ENCODE measurements at regions not wholly inside any gene's neighbourhood (a gene's known extent, or its start where the extent isn't known, plus 50 kb on each side); places are given as distances from the start of the nearest gene placed in this dataset.

GRCh38 chr21:31479222-31479621 lies 135.2 kb upstream of the TIAM1 start:
- Histone ChIP-seq H3K27ac (ENCODE audit: low read length) (no peak overlapping the region), H3K27me3 (ENCODE audit: insufficient read depth, low read depth, low read length) (no peaks in the 10 kb centered on the region), H3K9me3 (ENCODE audit: low read length) (peaks cover 7% of the 10 kb centered on the region), H2AFZ (ENCODE audit: low read depth, low read length) (no peak overlapping the region), H3K4me3 (ENCODE audit: low read length) (no peak overlapping the region), H3K79me2 (replicated peaks; ENCODE audit: insufficient read depth, low read length) (no peaks in the 10 kb centered on the region), H4K20me1 (ENCODE audit: insufficient read depth) (no peaks in the 10 kb centered on the region), H3K9ac (ENCODE audit: low read length) (no peak overlapping the region), H3K9me2 (ENCODE audit: insufficient read depth, low read length) (no peaks in the 10 kb centered on the region), H3K4me2 (ENCODE audit: low read length) (no peak overlapping the region), H3F3A (ENCODE audit: insufficient read depth, low read length, poor library complexity, severe bottlenecking) (no peaks in the 10 kb centered on the region), H3K36me3 (ENCODE audit: insufficient read depth, low read length) (no peaks in the 10 kb centered on the region)
- TF ChIP-seq EZH2 (IDR thresholded peaks at IDR 0.05; ENCODE audit: borderline replicate concordance, insufficient read depth, low read length, poor library complexity, severe bottlenecking): no peak

DNA sequence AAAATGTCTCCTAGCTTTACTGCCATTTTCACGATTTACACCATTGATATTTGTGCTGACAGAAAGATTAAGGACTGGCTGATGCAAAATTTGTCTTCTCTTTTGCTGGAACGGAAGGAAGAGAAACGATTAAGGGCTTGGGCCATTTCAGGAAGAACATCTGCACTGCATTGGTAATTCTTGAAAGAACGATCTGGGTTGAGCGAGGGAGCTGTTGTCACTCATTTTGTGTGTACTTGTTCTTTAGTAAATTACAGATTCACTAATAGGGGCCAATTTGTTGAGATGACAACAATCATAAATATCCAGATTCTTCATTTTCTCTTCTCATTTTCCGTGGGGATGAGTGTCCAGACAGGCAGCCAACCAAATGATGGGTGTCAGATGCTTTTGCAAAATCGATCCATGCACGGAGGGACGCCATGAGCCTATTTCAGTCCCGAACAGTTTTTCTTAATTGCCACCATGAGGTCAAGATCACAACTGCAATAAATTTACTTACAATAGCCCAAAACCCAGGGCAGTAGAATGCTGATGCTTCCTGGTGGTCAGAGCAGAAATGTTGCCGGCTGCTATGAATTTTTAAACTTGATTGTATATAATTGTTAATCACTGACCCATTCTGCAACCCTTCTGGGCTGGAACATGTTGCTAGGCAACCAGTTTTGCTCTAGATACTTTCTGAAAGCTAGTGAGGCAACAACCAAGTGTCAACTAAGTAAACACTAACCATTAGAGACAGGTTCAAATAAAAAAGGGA lies 132.4 kb upstream of the TIAM1 start:
- Histone ChIP-seq H3K9me2 (ENCODE audit: insufficient read depth, low read length) (no peaks in the 10 kb centered on the region), H3K4me3 (ENCODE audit: low read length) (no peak overlapping the region), H2AFZ (ENCODE audit: low read depth, low read length) (no peak overlapping the region), H3K27ac (ENCODE audit: low read length) (no peak overlapping the region), H3K36me3 (ENCODE audit: insufficient read depth, low read length) (no peaks in the 10 kb centered on the region), H3F3A (ENCODE audit: insufficient read depth, low read length, poor library complexity, severe bottlenecking) (no peaks in the 10 kb centered on the region), H3K9ac (ENCODE audit: low read length) (no peak overlapping the region), H3K9me3 (ENCODE audit: low read length) (no peaks in the 10 kb centered on the region), H3K27me3 (ENCODE audit: insufficient read depth, low read depth, low read length) (no peaks in the 10 kb centered on the region), H3K4me2 (ENCODE audit: low read length) (no peak overlapping the region), H3K79me2 (replicated peaks; ENCODE audit: insufficient read depth, low read length) (no peaks in the 10 kb centered on the region), H4K20me1 (ENCODE audit: insufficient read depth) (no peaks in the 10 kb centered on the region)
- TF ChIP-seq EP300 (conservative IDR thresholded peaks at IDR 0.05; ENCODE audit: poor library complexity, severe bottlenecking) (no peak), MXI1 (conservative IDR thresholded peaks at IDR 0.05; ENCODE audit: poor library complexity, severe bottlenecking) (no peak), SMC3 (conservative IDR thresholded peaks at IDR 0.05; ENCODE audit: poor library complexity) (no peak), POLR2AphosphoS5 (IDR thresholded peaks at IDR 0.05) (no peak), EZH2 (IDR thresholded peaks at IDR 0.05; ENCODE audit: borderline replicate concordance, insufficient read depth, low read length, poor library complexity, severe bottlenecking) (no peak), TAF1 (IDR thresholded peaks at IDR 0.05; ENCODE audit: low read depth) (no peak), RAD21 (conservative IDR thresholded peaks at IDR 0.05) (no peak)
- TF ChIP-seq, protein P1, sequence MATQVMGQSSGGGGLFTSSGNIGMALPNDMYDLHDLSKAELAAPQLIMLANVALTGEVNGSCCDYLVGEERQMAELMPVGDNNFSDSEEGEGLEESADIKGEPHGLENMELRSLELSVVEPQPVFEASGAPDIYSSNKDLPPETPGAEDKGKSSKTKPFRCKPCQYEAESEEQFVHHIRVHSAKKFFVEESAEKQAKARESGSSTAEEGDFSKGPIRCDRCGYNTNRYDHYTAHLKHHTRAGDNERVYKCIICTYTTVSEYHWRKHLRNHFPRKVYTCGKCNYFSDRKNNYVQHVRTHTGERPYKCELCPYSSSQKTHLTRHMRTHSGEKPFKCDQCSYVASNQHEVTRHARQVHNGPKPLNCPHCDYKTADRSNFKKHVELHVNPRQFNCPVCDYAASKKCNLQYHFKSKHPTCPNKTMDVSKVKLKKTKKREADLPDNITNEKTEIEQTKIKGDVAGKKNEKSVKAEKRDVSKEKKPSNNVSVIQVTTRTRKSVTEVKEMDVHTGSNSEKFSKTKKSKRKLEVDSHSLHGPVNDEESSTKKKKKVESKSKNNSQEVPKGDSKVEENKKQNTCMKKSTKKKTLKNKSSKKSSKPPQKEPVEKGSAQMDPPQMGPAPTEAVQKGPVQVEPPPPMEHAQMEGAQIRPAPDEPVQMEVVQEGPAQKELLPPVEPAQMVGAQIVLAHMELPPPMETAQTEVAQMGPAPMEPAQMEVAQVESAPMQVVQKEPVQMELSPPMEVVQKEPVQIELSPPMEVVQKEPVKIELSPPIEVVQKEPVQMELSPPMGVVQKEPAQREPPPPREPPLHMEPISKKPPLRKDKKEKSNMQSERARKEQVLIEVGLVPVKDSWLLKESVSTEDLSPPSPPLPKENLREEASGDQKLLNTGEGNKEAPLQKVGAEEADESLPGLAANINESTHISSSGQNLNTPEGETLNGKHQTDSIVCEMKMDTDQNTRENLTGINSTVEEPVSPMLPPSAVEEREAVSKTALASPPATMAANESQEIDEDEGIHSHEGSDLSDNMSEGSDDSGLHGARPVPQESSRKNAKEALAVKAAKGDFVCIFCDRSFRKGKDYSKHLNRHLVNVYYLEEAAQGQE (IDR thresholded peaks at IDR 0.05; ENCODE audit: borderline replicate concordance): no peak
- TF ChIP-seq, protein P2, sequence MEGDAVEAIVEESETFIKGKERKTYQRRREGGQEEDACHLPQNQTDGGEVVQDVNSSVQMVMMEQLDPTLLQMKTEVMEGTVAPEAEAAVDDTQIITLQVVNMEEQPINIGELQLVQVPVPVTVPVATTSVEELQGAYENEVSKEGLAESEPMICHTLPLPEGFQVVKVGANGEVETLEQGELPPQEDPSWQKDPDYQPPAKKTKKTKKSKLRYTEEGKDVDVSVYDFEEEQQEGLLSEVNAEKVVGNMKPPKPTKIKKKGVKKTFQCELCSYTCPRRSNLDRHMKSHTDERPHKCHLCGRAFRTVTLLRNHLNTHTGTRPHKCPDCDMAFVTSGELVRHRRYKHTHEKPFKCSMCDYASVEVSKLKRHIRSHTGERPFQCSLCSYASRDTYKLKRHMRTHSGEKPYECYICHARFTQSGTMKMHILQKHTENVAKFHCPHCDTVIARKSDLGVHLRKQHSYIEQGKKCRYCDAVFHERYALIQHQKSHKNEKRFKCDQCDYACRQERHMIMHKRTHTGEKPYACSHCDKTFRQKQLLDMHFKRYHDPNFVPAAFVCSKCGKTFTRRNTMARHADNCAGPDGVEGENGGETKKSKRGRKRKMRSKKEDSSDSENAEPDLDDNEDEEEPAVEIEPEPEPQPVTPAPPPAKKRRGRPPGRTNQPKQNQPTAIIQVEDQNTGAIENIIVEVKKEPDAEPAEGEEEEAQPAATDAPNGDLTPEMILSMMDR (IDR thresholded peaks at IDR 0.05; ENCODE audit: poor library complexity, severe bottlenecking): no peak

All from neural cell (in vitro differentiated cells).